ENCODE measurements at regions not wholly inside any gene's neighbourhood (a gene's known extent, or its start where the extent isn't known, plus 50 kb on each side); places are given as distances from the start of the nearest gene placed in this dataset.

DNA sequence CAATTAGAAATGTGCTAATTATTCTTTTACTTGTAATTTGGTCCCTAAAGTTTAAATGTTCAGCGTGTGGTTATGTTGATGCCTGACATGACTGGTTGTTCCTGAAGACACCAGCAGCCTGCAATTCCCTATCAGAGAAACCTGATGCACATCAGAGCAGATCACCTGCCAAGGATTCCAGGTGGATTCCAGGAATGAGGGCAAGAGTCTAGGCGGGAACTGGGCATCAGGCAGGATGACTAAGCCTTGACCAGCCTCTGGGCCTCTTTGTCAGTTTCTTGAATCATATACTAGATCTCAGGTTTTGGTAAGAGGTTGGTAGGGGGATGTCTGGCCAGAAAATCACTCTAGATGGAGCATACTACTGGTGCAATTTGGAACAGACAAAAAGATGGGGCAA is 130.7 kb upstream of the TNR start (continued):
- TF ChIP-seq SIRT6 (IDR thresholded peaks at IDR 0.05; ENCODE audit: low read length) (no peak), EP300 (IDR thresholded peaks at IDR 0.05; ENCODE audit: borderline replicate concordance in 1 of 2, low read depth in 2 of 2, low read length in 2 of 2) (no peak), MAFK (IDR thresholded peaks at IDR 0.05; ENCODE audit: low read depth, low read length) (no peak), SIN3A (conservative IDR thresholded peaks at IDR 0.05 in 1 of 2, IDR thresholded peaks at IDR 0.05 in 1 of 2; ENCODE audit: low read depth in 1 of 2, low read length in 2 of 2) (no peak), EZH2 (IDR thresholded peaks at IDR 0.05; ENCODE audit: low read depth, low read length, severe bottlenecking) (no peak), SRF (IDR thresholded peaks at IDR 0.05; ENCODE audit: low read depth, low read length) (no peak), POLR2A (IDR thresholded peaks at IDR 0.05; ENCODE audit: control extremely low read depth in 1 of 2, low read depth in 2 of 2, low read length in 2 of 2) (no peak), KDM5A (IDR thresholded peaks at IDR 0.05; ENCODE audit: low read length) (no peak), CEBPB (IDR thresholded peaks at IDR 0.05; ENCODE audit: low read depth, low read length) (no peak), CBX5 (IDR thresholded peaks at IDR 0.05; ENCODE audit: low read depth, low read length) (no peak), RNF2 (IDR thresholded peaks at IDR 0.05; ENCODE audit: borderline replicate concordance, low read depth, low read length, missing control alignments, poor library complexity, severe bottlenecking) (no peak), TAF7 (optimal IDR thresholded peaks at IDR 0.05; ENCODE audit: borderline replicate concordance, low read depth, low read length) (no peak), BCL11A (IDR thresholded peaks at IDR 0.05; ENCODE audit: low read depth in 2 of 2, low read length in 2 of 2) (no peak), POLR2AphosphoS5 (IDR thresholded peaks at IDR 0.05; ENCODE audit: low read depth, low read length) (no peak), SUZ12 (IDR thresholded peaks at IDR 0.05; ENCODE audit: low read length) (no peak), JUND (IDR thresholded peaks at IDR 0.05; ENCODE audit: low read length) (no peak), GABPA (IDR thresholded peaks at IDR 0.05; ENCODE audit: borderline replicate concordance, insufficient read depth, low read length) (no peak), SP2 (IDR thresholded peaks at IDR 0.05; ENCODE audit: low read length) (no peak)
- TF ChIP-seq, protein P1, sequence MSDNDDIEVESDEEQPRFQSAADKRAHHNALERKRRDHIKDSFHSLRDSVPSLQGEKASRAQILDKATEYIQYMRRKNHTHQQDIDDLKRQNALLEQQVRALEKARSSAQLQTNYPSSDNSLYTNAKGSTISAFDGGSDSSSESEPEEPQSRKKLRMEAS (IDR thresholded peaks at IDR 0.05), result no peak
